ENCODE measurements at regions not wholly inside any gene's neighbourhood (a gene's known extent, or its start where the extent isn't known, plus 50 kb on each side); places are given as distances from the start of the nearest gene placed in this dataset.
"Not testable (repeated sequence)": the region's sequence is repeated elsewhere in the genome, so short reads cannot be mapped to it uniquely, and the experiment has no call there.

DNA sequence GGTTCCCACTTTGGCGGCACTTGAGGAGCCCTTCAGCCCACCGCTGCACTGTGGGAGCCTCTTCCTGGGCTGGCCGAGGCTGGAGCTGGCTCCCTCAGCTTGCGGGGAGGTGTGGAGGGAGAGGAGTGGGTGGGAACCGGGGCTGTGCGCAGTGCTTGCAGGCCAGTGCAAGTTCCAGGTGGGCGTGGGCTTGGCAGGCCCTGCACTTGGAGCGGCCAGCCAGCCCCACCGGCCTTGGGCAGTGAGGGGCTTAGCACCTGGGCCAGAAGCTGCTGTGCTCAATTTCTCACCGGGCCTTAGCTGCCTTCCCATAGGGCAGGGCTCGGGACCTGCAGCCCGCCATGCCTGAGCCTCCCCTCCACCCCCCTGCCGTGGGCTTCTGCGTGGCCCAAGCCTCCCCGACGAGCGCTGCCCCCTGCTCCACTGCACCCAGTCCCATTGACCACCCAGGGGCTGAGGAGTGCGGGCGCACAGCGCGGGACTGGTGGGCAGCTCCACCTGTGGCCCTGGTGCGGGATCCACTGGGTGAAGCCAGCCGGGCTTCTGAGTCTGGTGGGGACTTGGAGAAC, 474.3 kb downstream of the MID1IP1 start:
- DNase-seq (ENCODE audit: insufficient read length, low spot score) (no peak), FAIRE-seq (no peak)
- TF ChIP-seq POLR2A (IDR thresholded peaks at IDR 0.05; ENCODE audit: low read depth, low read length) = no peak

DNA sequence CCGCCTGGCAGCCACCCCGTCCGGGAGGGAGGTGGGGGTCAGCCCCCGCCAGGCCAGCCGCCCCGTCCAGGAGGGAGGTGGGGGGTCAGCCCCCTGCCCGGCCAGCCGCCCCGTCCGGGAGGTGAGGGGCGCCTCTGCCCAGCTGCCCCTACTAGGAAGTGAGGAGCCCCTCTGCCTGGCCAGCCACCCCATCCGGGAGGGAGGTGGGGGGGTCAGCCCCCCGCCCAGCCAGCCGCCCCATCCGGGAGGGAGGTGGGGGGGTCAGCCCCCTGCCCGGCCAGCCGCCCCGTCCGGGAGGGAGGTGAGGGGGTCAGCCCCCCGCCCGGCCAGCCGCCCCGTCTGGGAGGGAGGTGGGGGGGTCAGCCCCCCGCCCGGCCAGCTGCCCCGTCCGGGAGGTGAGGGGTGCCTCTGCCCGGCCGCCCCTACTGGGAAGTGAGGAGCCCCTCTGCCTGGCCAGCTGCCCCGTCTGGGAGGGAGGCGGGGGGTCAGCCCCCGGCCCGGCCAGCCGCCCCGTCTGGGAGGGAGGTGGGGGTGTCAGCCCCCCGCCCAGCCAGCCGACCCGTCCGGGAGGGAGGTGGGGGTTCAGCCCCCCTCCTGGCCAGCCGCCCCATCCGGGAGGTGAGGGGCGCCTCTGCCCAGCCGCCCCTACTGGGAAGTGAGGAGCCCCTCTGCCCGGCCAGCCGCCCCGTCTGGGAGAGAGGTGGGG, 476.6 kb downstream of the MID1IP1 start:
- DNase-seq (ENCODE audit: insufficient read length, low spot score); FAIRE-seq: not testable (repeated sequence)

GRCh38 chrX:39283239-39283638, 482.0 kb downstream of the MID1IP1 start:
- no peak for TF ChIP-seq POLR2A (IDR thresholded peaks at IDR 0.05; ENCODE audit: low read depth, low read length)
- FAIRE-seq = no peak
- no peak for DNase-seq (ENCODE audit: insufficient read length, low spot score)

DNA sequence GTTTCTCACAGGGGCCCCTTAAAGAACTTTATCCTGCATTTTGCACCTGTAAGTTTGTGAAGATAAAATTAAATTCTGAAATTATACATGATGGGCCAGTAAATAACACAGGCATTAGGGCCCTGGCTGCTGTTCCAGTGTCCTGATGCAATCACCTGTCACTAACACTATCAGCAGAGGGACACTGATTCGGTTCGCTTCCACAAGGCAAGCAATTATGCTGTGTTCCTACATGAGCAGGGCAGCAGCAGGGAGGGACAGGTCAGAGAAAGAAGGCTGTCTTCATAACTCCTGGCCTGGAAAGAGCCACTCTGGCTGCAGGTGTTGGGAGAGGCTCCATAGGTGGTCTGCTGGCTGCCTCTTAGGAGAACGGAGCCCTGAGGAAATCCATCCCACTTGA, 487.3 kb downstream of the MID1IP1 start:
- FAIRE-seq = no peak
- DNase-seq (ENCODE audit: insufficient read length, low spot score) = no peak
- no peak for TF ChIP-seq POLR2A (IDR thresholded peaks at IDR 0.05; ENCODE audit: low read depth, low read length)

- FAIRE-seq (no peak), DNase-seq (ENCODE audit: insufficient read length, low spot score) (no peak)
- no peak for TF ChIP-seq POLR2A (IDR thresholded peaks at IDR 0.05; ENCODE audit: low read depth, low read length)
These were observed 488.6 kb downstream of the MID1IP1 start for GRCh38 chrX:39289827-39290226.

DNA sequence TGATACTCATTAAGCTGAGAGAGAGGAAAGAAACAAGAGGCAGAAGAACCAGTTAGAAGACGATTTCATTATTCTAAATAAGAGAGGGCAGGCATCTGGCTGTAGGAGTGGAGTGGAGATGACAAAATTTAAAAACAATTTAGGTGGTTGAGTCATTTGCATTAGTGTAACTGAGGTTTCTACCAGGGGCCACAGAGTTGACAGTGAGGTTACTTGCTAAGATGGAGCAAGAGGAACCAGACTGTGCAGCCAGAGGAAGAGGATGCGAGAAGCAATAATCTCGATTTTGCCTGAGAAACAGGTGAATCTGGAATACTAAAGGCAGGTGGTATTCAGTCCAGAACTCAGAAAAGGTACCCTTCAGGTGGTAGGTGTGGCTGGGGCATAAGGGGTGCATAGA, 491.9 kb downstream of the MID1IP1 start:
- TF ChIP-seq POLR2A (IDR thresholded peaks at IDR 0.05; ENCODE audit: low read depth, low read length) = no peak
- FAIRE-seq = no peak
- DNase-seq (ENCODE audit: insufficient read length, low spot score) = no peak

- no peak for TF ChIP-seq POLR2A (IDR thresholded peaks at IDR 0.05; ENCODE audit: low read depth, low read length)
- no peak for FAIRE-seq
- no peak for DNase-seq (ENCODE audit: insufficient read length, low spot score)
These were observed 495.2 kb downstream of the MID1IP1 start for GRCh38 chrX:39296472-39296871.

GRCh38 chrX:39298821-39299220, 497.6 kb downstream of the MID1IP1 start:
- no peak for TF ChIP-seq POLR2A (IDR thresholded peaks at IDR 0.05; ENCODE audit: low read depth, low read length)
- FAIRE-seq = no peak
- no peak for DNase-seq (ENCODE audit: insufficient read length, low spot score)

DNA sequence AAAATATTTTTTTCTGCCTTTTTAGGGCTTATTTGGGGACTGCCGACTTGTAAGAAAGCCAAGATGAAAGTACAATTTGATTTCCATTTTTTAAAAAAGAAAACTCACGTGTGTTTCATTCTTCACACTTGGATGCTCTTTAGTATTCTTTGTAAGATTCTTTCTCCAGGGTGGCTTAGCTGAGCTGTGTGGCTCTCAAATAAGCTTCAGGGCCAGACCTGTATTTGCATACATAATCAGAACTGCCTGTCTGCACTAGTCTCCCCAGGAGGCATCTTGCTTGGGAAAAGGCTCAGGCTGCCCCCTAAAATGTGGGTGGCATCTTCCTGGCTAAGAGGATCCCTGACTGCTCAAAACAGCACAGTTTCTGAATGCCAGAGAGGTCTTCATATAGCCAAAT, 498.4 kb downstream of the MID1IP1 start:
- DNase-seq (ENCODE audit: insufficient read length, low spot score) (no peak), FAIRE-seq (no peak)
- TF ChIP-seq POLR2A (IDR thresholded peaks at IDR 0.05; ENCODE audit: low read depth, low read length) = no peak

DNA sequence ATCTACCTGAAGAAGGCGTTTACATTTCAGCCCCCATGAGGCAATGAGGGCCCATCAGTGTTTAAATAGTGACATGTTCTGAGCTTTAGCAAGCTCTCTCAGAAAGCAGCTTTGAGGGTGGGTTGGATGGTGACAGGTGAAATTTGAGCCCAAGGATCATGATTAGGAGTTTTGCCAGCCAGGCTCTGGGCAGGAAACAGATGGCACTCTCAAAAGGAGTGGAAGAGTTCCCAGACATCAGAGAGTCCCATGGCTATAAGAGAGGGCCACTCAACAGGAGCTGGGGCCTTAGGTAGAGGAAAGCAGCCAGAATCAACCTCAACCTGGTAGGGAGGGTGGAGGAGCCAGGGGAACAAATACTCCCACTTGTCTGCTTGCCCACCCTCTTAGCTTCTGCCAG, 499.8 kb downstream of the MID1IP1 start:
- DNase-seq (ENCODE audit: insufficient read length, low spot score) = no peak
- no peak for FAIRE-seq
- TF ChIP-seq POLR2A (IDR thresholded peaks at IDR 0.05; ENCODE audit: low read depth, low read length) = no peak

DNA sequence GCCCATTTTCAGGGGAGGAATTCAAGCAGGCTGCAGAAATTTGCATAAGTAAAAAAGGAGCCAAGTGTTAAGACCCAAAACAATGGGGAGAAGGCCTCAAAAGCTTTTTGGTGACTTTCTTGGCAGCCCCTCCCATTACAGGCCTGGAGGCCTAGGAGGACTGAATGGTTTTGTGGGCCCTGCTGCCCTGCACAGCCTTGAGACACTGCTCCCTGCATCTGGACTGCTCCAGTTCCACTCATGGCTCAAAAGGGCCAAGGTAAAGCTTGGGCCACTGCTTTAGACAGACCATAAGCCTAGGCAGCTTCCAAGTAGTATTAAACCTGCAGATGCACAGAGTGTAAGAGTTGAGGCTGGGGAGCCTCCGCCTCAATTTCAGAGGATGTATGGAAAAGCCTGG, 501.6 kb downstream of the MID1IP1 start:
- TF ChIP-seq POLR2A (IDR thresholded peaks at IDR 0.05; ENCODE audit: low read depth, low read length) = no peak
- FAIRE-seq (no peak), DNase-seq (ENCODE audit: insufficient read length, low spot score) (no peak)

DNA sequence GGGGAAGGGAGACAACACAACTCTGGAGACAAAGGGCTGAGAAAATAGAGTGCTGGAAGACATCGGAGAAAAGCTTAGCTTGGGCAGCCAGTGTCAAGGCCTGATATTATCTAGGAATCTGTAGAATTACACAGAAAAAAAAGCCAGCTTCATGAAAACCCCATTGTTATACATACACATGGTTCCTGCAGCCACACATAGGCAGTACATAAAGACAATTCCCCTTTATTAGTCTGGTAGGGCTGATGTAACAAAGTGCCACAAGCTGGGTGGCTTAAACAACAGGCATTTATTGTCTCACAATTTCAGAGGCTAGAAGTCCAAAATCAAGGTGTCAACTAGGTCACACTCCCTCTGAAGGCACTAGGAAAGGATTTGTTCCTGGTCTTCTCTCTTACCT, 503.5 kb downstream of the MID1IP1 start:
- no peak for TF ChIP-seq POLR2A (IDR thresholded peaks at IDR 0.05; ENCODE audit: low read depth, low read length)
- FAIRE-seq = no peak
- no peak for DNase-seq (ENCODE audit: insufficient read length, low spot score)

DNA sequence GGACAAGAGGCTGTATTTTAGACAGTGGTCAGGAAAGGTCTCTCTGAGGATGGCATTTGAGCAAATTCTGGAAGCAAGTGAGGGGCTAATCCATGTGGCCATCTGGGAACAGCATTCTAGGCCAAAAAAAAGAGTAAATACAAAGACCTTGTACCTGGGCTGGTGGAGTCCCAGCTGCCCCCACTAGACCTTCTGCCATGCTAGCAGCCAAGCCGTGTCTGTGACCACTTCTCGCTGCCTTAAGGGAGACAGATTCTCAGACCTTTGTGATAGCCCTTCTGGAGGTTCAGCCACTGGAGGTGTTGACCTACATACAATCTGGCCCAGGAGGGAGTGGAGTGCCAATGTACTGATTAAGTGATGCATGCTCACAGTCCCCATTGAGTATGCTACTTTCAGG, 506.2 kb downstream of the MID1IP1 start:
- FAIRE-seq = no peak

DNA sequence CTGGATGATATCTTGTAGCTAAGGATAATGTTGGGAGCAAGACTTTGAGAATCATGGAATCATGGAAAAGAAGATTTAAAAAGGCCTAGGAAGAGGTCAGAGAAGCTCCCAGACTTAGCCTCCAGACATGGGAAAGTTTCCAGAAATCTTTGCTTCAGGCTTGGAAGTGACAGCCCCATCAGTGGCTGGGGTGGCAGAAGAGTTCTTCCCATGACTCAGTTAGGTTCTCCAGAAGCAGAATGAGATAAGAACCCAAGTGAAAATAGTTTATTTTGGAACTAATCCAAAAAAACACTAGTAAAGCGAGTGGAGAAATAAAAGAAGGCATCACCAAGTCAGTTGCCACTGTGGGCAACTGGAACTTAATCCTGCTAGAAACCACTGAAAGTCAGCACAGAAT, 506.9 kb downstream of the MID1IP1 start:
- FAIRE-seq (no peak), DNase-seq (ENCODE audit: insufficient read length, low spot score) (no peak)
- no peak for TF ChIP-seq POLR2A (IDR thresholded peaks at IDR 0.05; ENCODE audit: low read depth, low read length)

More for the DNA sequence above, 506.2 kb downstream of the MID1IP1 start:
- DNase-seq (ENCODE audit: insufficient read length, low spot score) = no peak
- no peak for TF ChIP-seq POLR2A (IDR thresholded peaks at IDR 0.05; ENCODE audit: low read depth, low read length)

- DNase-seq (ENCODE audit: insufficient read length, low spot score) (no peak), FAIRE-seq (no peak)
- no peak for TF ChIP-seq POLR2A (IDR thresholded peaks at IDR 0.05; ENCODE audit: low read depth, low read length)
These were observed 507.9 kb downstream of the MID1IP1 start for GRCh38 chrX:39309018-39309635.
